ENCODE measurements at regions not wholly inside any gene's neighbourhood (a gene's known extent, or its start where the extent isn't known, plus 50 kb on each side); places are given as distances from the start of the nearest gene placed in this dataset.

DNA sequence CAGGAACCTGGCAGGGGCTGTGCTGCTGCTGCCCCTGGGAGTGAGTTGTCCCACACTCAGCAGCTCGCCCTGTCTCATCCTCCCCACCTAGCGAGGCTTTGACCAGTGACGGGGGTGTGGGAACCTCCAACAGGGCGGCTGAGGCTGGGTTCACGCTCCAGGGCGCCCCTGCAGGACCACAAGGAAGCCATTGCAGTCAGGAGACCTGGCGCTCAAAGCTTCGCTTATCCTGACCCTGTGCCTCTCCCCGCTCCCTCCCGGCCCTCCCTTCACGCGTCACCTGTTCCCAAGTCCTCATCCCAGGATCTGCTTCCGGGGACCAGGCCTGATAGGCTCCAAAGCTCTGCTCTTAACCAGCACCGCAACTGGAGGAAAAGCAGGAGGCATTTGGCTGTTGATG lies 272.0 kb upstream of the SFSWAP start:
- TF ChIP-seq, protein P1, sequence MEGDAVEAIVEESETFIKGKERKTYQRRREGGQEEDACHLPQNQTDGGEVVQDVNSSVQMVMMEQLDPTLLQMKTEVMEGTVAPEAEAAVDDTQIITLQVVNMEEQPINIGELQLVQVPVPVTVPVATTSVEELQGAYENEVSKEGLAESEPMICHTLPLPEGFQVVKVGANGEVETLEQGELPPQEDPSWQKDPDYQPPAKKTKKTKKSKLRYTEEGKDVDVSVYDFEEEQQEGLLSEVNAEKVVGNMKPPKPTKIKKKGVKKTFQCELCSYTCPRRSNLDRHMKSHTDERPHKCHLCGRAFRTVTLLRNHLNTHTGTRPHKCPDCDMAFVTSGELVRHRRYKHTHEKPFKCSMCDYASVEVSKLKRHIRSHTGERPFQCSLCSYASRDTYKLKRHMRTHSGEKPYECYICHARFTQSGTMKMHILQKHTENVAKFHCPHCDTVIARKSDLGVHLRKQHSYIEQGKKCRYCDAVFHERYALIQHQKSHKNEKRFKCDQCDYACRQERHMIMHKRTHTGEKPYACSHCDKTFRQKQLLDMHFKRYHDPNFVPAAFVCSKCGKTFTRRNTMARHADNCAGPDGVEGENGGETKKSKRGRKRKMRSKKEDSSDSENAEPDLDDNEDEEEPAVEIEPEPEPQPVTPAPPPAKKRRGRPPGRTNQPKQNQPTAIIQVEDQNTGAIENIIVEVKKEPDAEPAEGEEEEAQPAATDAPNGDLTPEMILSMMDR (IDR thresholded peaks at IDR 0.05) = no peak
- TF ChIP-seq POLR2A (IDR thresholded peaks at IDR 0.05) = no peak
